Mammary epithelial cell (primary cell): ENCODE measurements at regions not wholly inside any gene's neighbourhood (a gene's known extent, or its start where the extent isn't known, plus 50 kb on each side); places are given as distances from the start of the nearest gene placed in this dataset.

Experiments used
- EZH2 ChIP-seq: IDR thresholded peaks from 2 replicates; pipeline ENCODE4 v1.6.1; 2012; ENCODE audit warnings: low read length, inconsistent platforms, borderline replicate concordance
- TF ChIP-seq, protein P1 (sequence below), 2 donors: IDR thresholded peaks in 1 of 2; conservative IDR thresholded peaks in 1 of 2; 2 replicates each; pipeline ENCODE4 v1.5.1; 2011 to 2012; ENCODE audit warnings: inconsistent platforms in 2 of 2, low read length in 2 of 2, mild to moderate bottlenecking in 2 of 2, control low read depth in 1 of 2, low read depth in 1 of 2; ENCODE audit not compliant: insufficient read depth in 1 of 2; ENCODE audit errors: extremely low read depth in 1 of 2

DNA sequence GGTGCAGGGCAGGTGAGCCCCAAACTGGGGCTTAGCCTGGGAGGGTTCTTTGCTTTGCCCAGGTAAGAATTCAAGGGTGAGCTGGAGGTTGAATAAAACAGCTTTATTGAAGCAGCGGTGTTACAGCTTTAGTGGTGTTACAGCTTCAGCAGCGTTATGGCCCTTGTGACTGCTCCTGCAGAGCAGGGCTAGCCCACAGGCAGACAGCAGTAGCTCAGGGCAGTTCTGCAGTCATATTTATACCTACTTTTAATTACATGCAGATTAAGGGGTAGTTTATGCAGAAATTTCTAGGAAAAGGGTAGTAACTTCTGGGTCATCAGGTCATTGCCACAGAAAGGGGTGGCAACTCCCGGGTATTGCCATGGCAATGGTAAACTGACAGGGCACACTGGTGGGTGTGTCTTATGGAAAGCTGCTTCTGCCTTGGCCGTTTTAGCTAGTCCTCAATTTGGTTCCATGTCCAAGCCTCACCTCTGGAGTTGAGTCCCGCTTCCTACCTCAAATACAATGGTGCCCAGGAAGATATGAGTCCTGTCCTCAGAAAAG is 78.2 kb downstream of the THNSL2 start:
- TF ChIP-seq, protein P1, sequence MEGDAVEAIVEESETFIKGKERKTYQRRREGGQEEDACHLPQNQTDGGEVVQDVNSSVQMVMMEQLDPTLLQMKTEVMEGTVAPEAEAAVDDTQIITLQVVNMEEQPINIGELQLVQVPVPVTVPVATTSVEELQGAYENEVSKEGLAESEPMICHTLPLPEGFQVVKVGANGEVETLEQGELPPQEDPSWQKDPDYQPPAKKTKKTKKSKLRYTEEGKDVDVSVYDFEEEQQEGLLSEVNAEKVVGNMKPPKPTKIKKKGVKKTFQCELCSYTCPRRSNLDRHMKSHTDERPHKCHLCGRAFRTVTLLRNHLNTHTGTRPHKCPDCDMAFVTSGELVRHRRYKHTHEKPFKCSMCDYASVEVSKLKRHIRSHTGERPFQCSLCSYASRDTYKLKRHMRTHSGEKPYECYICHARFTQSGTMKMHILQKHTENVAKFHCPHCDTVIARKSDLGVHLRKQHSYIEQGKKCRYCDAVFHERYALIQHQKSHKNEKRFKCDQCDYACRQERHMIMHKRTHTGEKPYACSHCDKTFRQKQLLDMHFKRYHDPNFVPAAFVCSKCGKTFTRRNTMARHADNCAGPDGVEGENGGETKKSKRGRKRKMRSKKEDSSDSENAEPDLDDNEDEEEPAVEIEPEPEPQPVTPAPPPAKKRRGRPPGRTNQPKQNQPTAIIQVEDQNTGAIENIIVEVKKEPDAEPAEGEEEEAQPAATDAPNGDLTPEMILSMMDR (conservative IDR thresholded peaks at IDR 0.05 in 1 of 2, IDR thresholded peaks at IDR 0.05 in 1 of 2; ENCODE audit: extremely low read depth in 1 of 2, insufficient read depth in 1 of 2, low read depth in 1 of 2, low read length in 2 of 2): no peak
- TF ChIP-seq EZH2: no peak
